Heart left ventricle (tissue), 13 donors: ENCODE measurements at regions not wholly inside any gene's neighbourhood (a gene's known extent, or its start where the extent isn't known, plus 50 kb on each side); places are given as distances from the start of the nearest gene placed in this dataset.

Experiments
- CTCF ChIP-seq, 12 donors: fragments of 200-600 bp; sonication (generic) in 4 of 12; IDR thresholded peaks; one replicate each; pipeline versions ENCODE4 v1.5.0 to v1.8.0; 2018 to 2022; ENCODE audit warnings: antibody characterized with exemption in 12 of 12, mild to moderate bottlenecking in 5 of 12
- POLR2A ChIP-seq, 2 donors: fragments of 450-650 bp; IDR thresholded peaks; one replicate each; pipeline ENCODE4 v1.6.1; 2017; ENCODE audit warnings: antibody characterized with exemption in 2 of 2, mild to moderate bottlenecking in 2 of 2, moderate library complexity in 2 of 2
- donor health status: ischemic (EF 13 %, LVEDD 7.1; RV severe dilation, severe dysfunction).
- donor health status: DM: no; HTN: yes; CAD: no.
- donor health status: DM: no; HTN: no; CAD: no.
- donor health status: ischemic (EF 25% LVEDD 6.9; RV normal size, moderate dysfunction).
- donor health status: ischemic (EF 25% LVEDD 5.7; RV mildly dilated, moderate dysfunction).
- donor health status: ischemic (EF 35%, LVEDD 5.7; RV mildly dilated, moderate dysfunction).
- donor health status: nonischemic (EF 11% LVEDD 7.7; RV severe dilation, severe dysfunction).
- donor health status: DM: yes; HTN: yes; CAD: no.
- donor health status: PGD.
- donor health status: ischemic (EF 29% LVEDD 5.4; RV normal size, mild dysfunction).
- donor health status: nonischemic (EF 23%, LVEDD 6.1; RV moderate dilation, normal function).

- TF ChIP-seq CTCF (IDR thresholded peaks at IDR 0.05) (no peak), POLR2A (IDR thresholded peaks at IDR 0.05) (no peak)
Observed at GRCh38 chr12:66017736-66018135, 112.8 kb downstream of the LLPH start.
